Body of pancreas (tissue), 4 donors: ENCODE measurements at regions not wholly inside any gene's neighbourhood (a gene's known extent, or its start where the extent isn't known, plus 50 kb on each side); places are given as distances from the start of the nearest gene placed in this dataset.

Source experiments
- ATAC-seq: fragments of 150-250 bp; one replicate; pipeline ENCODE4 v1.9.1; 2016
- DNase-seq, 4 donors: peaks; one replicate each; pipeline ENCODE4 v3.0.0-alpha.2; 2019
- H3K27ac ChIP-seq, 4 donors: fragments of 200-600 bp; sonication (generic); 1 replicate in 3 of 4; 2 replicates in 1 of 4; pipeline versions ENCODE4 v1.5.1 to v1.6.1; 2016 to 2019; ENCODE audit warnings: mild to moderate bottlenecking in 1 of 4, mixed read lengths in 1 of 4, moderate library complexity in 1 of 4
- H3K27me3 ChIP-seq, 2 donors: fragments of 200-600 bp; sonication (generic); one replicate each; pipeline ENCODE4 v1.6.0; 2016; ENCODE audit warnings: mild to moderate bottlenecking in 1 of 2
- H3K36me3 ChIP-seq, 2 donors: fragments of 200-600 bp; sonication (generic); replicated peaks in 1 of 2; 2 replicates each; pipeline ENCODE4 v1.5.1; 2016; ENCODE audit warnings: low read depth in 2 of 2; ENCODE audit not compliant: insufficient read depth in 1 of 2
- H3K4me1 ChIP-seq: fragments of 200-600 bp; sonication (generic); one replicate; pipeline ENCODE4 v1.6.0; 2016
- H3K4me3 ChIP-seq, 2 donors: fragments of 200-600 bp; sonication (generic); 1 replicate in 1 of 2; 2 replicates in 1 of 2; pipeline ENCODE4 v1.5.1; 2016 to 2019
- H3K9me3 ChIP-seq, 3 donors: fragments of 200-600 bp; sonication (generic); 1 replicate in 2 of 3; 2 replicates in 1 of 3; pipeline ENCODE4 v1.5.1; 2016
- POLR2A ChIP-seq, 3 donors: fragments of 450-650 bp; IDR thresholded peaks; one replicate each; pipeline ENCODE4 v1.6.1; 2016; ENCODE audit warnings: antibody characterized with exemption in 3 of 3, mild to moderate bottlenecking in 2 of 3
- WGBS, 2 donors: methylation state at CpG; one replicate each; pipeline ENCODE4 v1.1.5; 2017; 5-methylcytosine and 5-hydroxymethylcytosine counted together
- intact Hi-C: fragments of 100-400 bp; cut with DNase I; formaldehyde crosslinking; loops from one replicate; pipeline ENCODE4 v1.15.1; 2023
- TF ChIP-seq, protein P1 (sequence below), 7 experiments: fragments of 450-650 bp in 4 of 7; fragments of 200-600 bp in 3 of 7; sonication (generic) in 3 of 7; IDR thresholded peaks; one replicate each; pipeline ENCODE4 v1.5.1; 2016 to 2019; ENCODE audit warnings: antibody characterized with exemption in 7 of 7

- WGBS, 2 donors = 42 to 47% methylated on average over 1 of the region's 1 CpG
- no peaks in the 10 kb centered on the region for H3K4me1 ChIP-seq
- TF ChIP-seq POLR2A (IDR thresholded peaks at IDR 0.05) = no peak
- TF ChIP-seq, protein P1, sequence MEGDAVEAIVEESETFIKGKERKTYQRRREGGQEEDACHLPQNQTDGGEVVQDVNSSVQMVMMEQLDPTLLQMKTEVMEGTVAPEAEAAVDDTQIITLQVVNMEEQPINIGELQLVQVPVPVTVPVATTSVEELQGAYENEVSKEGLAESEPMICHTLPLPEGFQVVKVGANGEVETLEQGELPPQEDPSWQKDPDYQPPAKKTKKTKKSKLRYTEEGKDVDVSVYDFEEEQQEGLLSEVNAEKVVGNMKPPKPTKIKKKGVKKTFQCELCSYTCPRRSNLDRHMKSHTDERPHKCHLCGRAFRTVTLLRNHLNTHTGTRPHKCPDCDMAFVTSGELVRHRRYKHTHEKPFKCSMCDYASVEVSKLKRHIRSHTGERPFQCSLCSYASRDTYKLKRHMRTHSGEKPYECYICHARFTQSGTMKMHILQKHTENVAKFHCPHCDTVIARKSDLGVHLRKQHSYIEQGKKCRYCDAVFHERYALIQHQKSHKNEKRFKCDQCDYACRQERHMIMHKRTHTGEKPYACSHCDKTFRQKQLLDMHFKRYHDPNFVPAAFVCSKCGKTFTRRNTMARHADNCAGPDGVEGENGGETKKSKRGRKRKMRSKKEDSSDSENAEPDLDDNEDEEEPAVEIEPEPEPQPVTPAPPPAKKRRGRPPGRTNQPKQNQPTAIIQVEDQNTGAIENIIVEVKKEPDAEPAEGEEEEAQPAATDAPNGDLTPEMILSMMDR (IDR thresholded peaks at IDR 0.05) = no peak
- H3K27ac ChIP-seq = no peak overlapping the region
- intact Hi-C loops = no loop called here
- H3K9me3 ChIP-seq = no peaks in the 10 kb centered on the region
- no peak overlapping the region for H3K4me3 ChIP-seq
- ATAC-seq (no peak), DNase-seq (no peak)
- no peaks in the 10 kb centered on the region for H3K27me3 ChIP-seq
- H3K36me3 ChIP-seq = no peaks in the 10 kb centered on the region
These were observed 1894.5 kb downstream of the NCAM2 start for GRCh38 chr21:22892740-22893139.

DNA sequence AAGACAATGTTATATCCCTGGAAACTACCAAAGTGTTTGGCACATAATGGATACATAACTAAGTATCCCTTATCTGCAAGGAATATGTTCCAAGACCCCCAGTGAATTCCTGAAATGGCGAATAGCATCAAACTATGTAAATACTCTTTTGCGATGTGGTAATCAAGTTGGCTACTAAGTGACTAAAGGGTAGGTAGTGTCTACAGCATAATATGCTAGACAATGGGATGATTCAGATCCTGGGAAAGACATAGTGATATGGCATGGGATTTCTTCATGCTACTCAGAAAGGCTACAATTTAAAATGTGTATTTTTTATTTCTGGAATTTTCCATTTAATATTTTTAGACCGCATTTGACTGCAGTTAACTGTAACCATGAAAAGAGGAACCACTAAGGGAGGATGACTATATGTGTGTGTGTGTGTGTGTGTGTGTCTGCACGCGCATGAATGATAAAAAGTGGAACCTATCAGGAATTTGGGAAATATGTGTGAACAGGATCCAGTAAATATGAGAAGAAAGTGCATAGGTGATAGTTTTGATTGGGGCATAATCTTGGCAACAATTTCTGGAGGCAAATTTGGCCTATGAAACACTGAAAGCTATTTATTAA is 1899.9 kb downstream of the NCAM2 start:
- TF ChIP-seq POLR2A (IDR thresholded peaks at IDR 0.05) = no peak
- TF ChIP-seq, protein P1 (IDR thresholded peaks at IDR 0.05) = no peak
- Histone ChIP-seq H3K36me3 (no peaks in the 10 kb centered on the region), H3K27ac (no peak overlapping the region), H3K4me3 (no peak overlapping the region), H3K9me3 (no peaks in the 10 kb centered on the region), H3K27me3 (no peaks in the 10 kb centered on the region), H3K4me1 (no peaks in the 10 kb centered on the region)
- DNase-seq (no peak), ATAC-seq (no peak)
- WGBS, 2 donors = 61 to 78% methylated on average over 5 of the region's 5 CpGs
- intact Hi-C loops = no loop called here

GRCh38 chr21:22900490-22900889 is 1902.3 kb downstream of the NCAM2 start:
- Histone ChIP-seq H3K27me3 (no peaks in the 10 kb centered on the region), H3K9me3 (no peaks in the 10 kb centered on the region), H3K27ac (no peak overlapping the region), H3K4me1 (no peaks in the 10 kb centered on the region), H3K36me3 (no peaks in the 10 kb centered on the region), H3K4me3 (no peak overlapping the region)
- TF ChIP-seq, protein P1 (IDR thresholded peaks at IDR 0.05) = no peak
- no peak for TF ChIP-seq POLR2A (IDR thresholded peaks at IDR 0.05)
- DNase-seq (no peak), ATAC-seq (no peak)
- 19 to 37% methylated on average over 2 of the region's 2 CpGs for WGBS, 2 donors
- intact Hi-C loops = no loop called here

- Histone ChIP-seq H3K27ac (no peak overlapping the region), H3K9me3 (no peaks in the 10 kb centered on the region), H3K36me3 (no peaks in the 10 kb centered on the region), H3K27me3 (no peaks in the 10 kb centered on the region), H3K4me1 (no peaks in the 10 kb centered on the region), H3K4me3 (no peak overlapping the region)
- ATAC-seq (no peak), DNase-seq (no peak)
- intact Hi-C loops = no loop called here
- TF ChIP-seq, protein P1 (IDR thresholded peaks at IDR 0.05) = no peak
- no peak for TF ChIP-seq POLR2A (IDR thresholded peaks at IDR 0.05)
These were observed 1905.6 kb downstream of the NCAM2 start for GRCh38 chr21:22903851-22904250.

DNA sequence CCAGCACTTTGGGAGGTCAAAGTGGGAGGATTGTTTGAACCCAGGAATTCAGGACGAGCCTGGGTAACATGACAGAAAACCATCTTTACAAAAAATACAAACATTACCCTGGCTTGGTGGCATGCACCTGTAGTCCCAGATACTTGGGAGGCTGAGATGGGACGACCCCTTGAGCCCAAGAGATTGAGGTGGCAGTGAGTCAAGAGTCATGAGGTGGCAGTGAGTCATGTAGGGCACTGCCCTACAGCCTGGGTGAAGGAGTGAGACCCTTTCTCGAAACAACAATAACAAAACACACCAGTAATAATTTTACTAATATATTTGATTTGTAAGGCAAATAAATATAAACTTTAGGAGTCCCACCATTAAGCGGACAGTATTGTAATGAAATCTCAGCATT is 1906.2 kb downstream of the NCAM2 start:
- H3K4me3 ChIP-seq = no peak overlapping the region
- no peak for TF ChIP-seq POLR2A (IDR thresholded peaks at IDR 0.05)
- TF ChIP-seq, protein P1 (IDR thresholded peaks at IDR 0.05) = no peak
- H3K9me3 ChIP-seq = no peaks in the 10 kb centered on the region
- intact Hi-C loops = no loop called here
- 53 to 57% methylated on average over 4 of the region's 4 CpGs for WGBS, 2 donors
- H3K36me3 ChIP-seq = no peaks in the 10 kb centered on the region
- no peak for ATAC-seq
- no peaks in the 10 kb centered on the region for H3K4me1 ChIP-seq
- H3K27ac ChIP-seq = no peak overlapping the region
- H3K27me3 ChIP-seq = no peaks in the 10 kb centered on the region
- DNase-seq = no peak
